CD8-positive, alpha-beta memory T cell (primary cell): ENCODE measurements at regions not wholly inside any gene's neighbourhood (a gene's known extent, or its start where the extent isn't known, plus 50 kb on each side); places are given as distances from the start of the nearest gene placed in this dataset.
"Not testable (repeated sequence)": the region's sequence is repeated elsewhere in the genome, so short reads cannot be mapped to it uniquely, and the experiment has no call there.

ENCODE experiments used
- CTCF ChIA-PET: fragments of 350-600 bp; sonication (Branson Sonifier 250); formaldehyde crosslinking; loops from one replicate; lab custom pipeline; 2021; ENCODE audit warnings: antibody characterized with exemption; lab: Charles Lee
- POLR2A ChIA-PET: fragments of 350-600 bp; sonication (Branson Sonifier 250); formaldehyde crosslinking; loops from one replicate; lab custom pipeline; 2021; ENCODE audit warnings: antibody characterized with exemption; lab: Charles Lee
- DNase-seq, 5 donors: peaks; one replicate each; pipeline versions ENCODE4 v3.0.0 to v3.0.0-alpha.2; 2020 to 2022; ENCODE audit warnings: mixed read lengths in 1 of 5
- H3K27ac ChIP-seq: one replicate; pipeline ENCODE4 v1.7.0; 2013; ENCODE audit warnings: low read depth, mild to moderate bottlenecking, low read length, moderate library complexity
- H3K27me3 ChIP-seq: 2 replicates; pipeline ENCODE4 v1.7.0; 2013; ENCODE audit warnings: low read length, mild to moderate bottlenecking; ENCODE audit not compliant: insufficient read depth, poor library complexity, severe bottlenecking
- H3K36me3 ChIP-seq: 2 replicates; pipeline ENCODE4 v1.7.0; 2013; ENCODE audit warnings: mild to moderate bottlenecking, low read length, moderate library complexity; ENCODE audit not compliant: insufficient read depth
- H3K4me1 ChIP-seq: 2 replicates; pipeline ENCODE4 v1.7.0; 2013; ENCODE audit warnings: mild to moderate bottlenecking, low read length, moderate library complexity; ENCODE audit not compliant: insufficient read depth
- H3K4me3 ChIP-seq: 2 replicates; pipeline ENCODE4 v1.7.0; 2013; ENCODE audit warnings: mild to moderate bottlenecking, low read length
- H3K9me3 ChIP-seq: 2 replicates; pipeline ENCODE4 v1.7.0; 2013; ENCODE audit warnings: mild to moderate bottlenecking, low read length
- H3K27ac Mint-ChIP-seq, 8 donors: one replicate each; pipeline ENCODE4 v1.8.0; 2020 to 2021; ENCODE audit warnings: mixed read lengths in 8 of 8, mild to moderate bottlenecking in 6 of 8, inconsistent platforms in 3 of 8, moderate library complexity in 3 of 8
- H3K27me3 Mint-ChIP-seq, 2 donors: one replicate each; pipeline ENCODE4 v1.8.0; 2020 to 2021; ENCODE audit warnings: mixed read lengths in 2 of 2, mild to moderate bottlenecking in 1 of 2, moderate library complexity in 1 of 2
- H3K36me3 Mint-ChIP-seq, 3 donors: one replicate each; pipeline ENCODE4 v1.8.0; 2020 to 2021; ENCODE audit warnings: mixed read lengths in 3 of 3, inconsistent platforms in 1 of 3, mild to moderate bottlenecking in 1 of 3
- H3K4me1 Mint-ChIP-seq, 3 donors: one replicate each; pipeline ENCODE4 v1.8.0; 2020 to 2021; ENCODE audit warnings: mixed read lengths in 3 of 3, inconsistent platforms in 1 of 3, mild to moderate bottlenecking in 1 of 3
- H3K4me3 Mint-ChIP-seq, 7 donors: one replicate each; pipeline ENCODE4 v1.8.0; 2020 to 2021; ENCODE audit warnings: mixed read lengths in 7 of 7, mild to moderate bottlenecking in 6 of 7, moderate library complexity in 4 of 7, inconsistent platforms in 2 of 7
- H3K9me3 Mint-ChIP-seq, 5 donors: one replicate each; pipeline ENCODE4 v1.8.0; 2020 to 2022; ENCODE audit warnings: mixed read lengths in 5 of 5, mild to moderate bottlenecking in 3 of 5, moderate library complexity in 2 of 5, inconsistent platforms in 1 of 5

DNA sequence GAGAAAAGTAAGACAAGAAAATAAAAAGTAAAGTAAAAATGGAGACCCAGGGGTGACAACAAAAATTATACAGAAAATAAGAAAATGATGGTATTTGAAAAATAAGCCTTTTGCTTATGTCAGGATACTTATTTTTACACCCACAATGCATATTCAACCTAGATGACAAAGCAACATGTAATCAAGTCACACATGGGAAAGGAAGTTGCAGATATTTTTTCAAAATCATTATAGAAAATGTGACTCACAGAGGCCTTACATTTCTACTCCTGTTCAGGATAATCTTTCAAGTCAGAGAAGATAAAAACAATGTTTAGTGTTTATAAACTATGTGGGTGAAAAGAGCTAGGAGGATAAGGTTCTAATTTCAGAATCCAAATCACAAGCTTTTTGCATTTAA is 275.3 kb upstream of the UBE2E3 start:
- Histone ChIP-seq H3K4me1 (no peaks in the 10 kb centered on the region), H3K36me3 (no peaks in the 10 kb centered on the region), H3K4me3 (no peak overlapping the region), H3K27me3 (no peaks in the 10 kb centered on the region), H3K9me3 (no peaks in the 10 kb centered on the region), H3K27ac (no peak overlapping the region)
- Mint-ChIP-seq H3K4me3 (no peak overlapping the region), H3K36me3 (no peaks in the 10 kb centered on the region), H3K4me1 (no peaks in the 10 kb centered on the region), H3K27me3 (peaks cover 0 to 8% of the 10 kb centered on the region in 2 donors), H3K9me3 (no peaks in the 10 kb centered on the region), H3K27ac (no peak overlapping the region)
- DNase-seq = no peak
- ChIA-PET POLR2A (no interaction called here), CTCF (no interaction called here)

DNA sequence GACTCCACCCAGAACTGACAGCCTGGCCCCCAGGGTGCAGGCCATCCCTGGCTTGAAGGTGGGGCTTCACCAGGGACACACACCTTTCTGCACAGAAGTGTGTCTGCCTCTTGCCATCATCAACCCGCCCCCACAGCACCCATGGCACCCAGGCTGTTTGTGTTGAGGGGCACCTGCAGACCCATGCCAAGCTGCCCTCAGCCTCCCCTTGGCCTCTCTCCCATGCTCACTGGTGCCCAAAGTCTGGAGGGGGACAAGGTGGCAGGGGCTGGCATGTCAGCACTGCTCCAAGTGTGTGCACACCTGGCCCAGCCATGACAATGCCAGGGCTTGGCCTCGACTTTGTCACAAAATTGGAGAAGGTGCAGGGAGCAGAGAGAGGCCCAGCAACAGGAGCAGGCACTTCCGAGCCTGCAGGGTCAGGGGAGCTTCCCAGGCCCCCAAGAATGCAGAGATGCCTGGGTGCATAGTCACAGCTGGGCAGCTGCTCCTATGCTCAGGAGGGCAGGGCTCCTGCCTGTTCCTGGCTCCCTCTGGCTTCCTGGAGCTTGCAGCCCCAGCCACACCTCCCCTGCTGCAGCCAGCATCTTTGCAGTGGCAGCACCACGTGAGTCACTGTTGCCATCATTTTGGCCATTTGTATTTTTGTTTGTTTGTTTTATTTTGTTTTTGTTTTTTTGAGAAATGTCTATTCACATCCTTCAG is 280.6 kb upstream of the UBE2E3 start:
- ChIA-PET POLR2A (no interaction called here), CTCF (no interaction called here)
- no peak overlapping the region for H3K27ac Mint-ChIP-seq

DNA sequence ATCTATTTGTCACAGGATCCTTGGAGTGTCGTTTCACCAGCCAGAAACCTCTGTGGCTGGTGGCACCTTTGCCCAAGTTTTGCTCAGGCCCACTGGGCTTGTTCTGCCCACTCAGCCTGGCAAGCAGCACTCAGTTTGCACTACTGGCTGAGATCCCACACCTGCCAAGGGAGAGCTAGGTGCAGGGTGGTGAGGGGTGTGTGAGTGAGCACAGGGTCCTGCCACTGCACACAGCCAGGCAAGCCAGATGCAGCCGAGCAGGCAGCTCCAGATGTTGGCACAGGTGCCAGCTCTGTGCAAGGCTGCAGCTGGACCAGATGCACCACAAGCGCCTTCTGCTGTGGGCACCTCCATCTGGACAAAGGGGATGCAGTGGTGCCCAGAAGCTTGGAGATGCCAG is 281.7 kb upstream of the UBE2E3 start:
- no peak overlapping the region for H3K4me3 ChIP-seq
- DNase-seq = no peak
- no peaks in the 10 kb centered on the region for H3K4me1 ChIP-seq
- H3K36me3 ChIP-seq = no peaks in the 10 kb centered on the region
- Mint-ChIP-seq H3K36me3 (no peaks in the 10 kb centered on the region), H3K27me3 (peaks cover 1 to 5% of the 10 kb centered on the region in 2 donors), H3K27ac (no peak overlapping the region), H3K9me3 (no peaks in the 10 kb centered on the region), H3K4me3 (no peak overlapping the region), H3K4me1 (peaks cover 0 to 11% (median 0%) of the 10 kb centered on the region in 3 donors)
- no peak overlapping the region for H3K27ac ChIP-seq
- H3K27me3 ChIP-seq = no peaks in the 10 kb centered on the region
- CTCF ChIA-PET = no interaction called here
- H3K9me3 ChIP-seq = no peaks in the 10 kb centered on the region
- POLR2A ChIA-PET = no interaction called here

More for the DNA sequence above, 280.6 kb upstream of the UBE2E3 start:
- Mint-ChIP-seq H3K4me1 (peaks cover 0 to 6% (median 0%) of the 10 kb centered on the region in 3 donors), H3K4me3 (no peak overlapping the region), H3K9me3 (no peaks in the 10 kb centered on the region), H3K36me3 (no peaks in the 10 kb centered on the region), H3K27me3 (peaks cover 1 to 5% of the 10 kb centered on the region in 2 donors)
- H3K9me3 ChIP-seq = no peaks in the 10 kb centered on the region
- no peak for DNase-seq
- H3K36me3 ChIP-seq = no peaks in the 10 kb centered on the region
- no peaks in the 10 kb centered on the region for H3K27me3 ChIP-seq
- H3K27ac ChIP-seq = no peak overlapping the region
- no peak overlapping the region for H3K4me3 ChIP-seq
- no peaks in the 10 kb centered on the region for H3K4me1 ChIP-seq

DNA sequence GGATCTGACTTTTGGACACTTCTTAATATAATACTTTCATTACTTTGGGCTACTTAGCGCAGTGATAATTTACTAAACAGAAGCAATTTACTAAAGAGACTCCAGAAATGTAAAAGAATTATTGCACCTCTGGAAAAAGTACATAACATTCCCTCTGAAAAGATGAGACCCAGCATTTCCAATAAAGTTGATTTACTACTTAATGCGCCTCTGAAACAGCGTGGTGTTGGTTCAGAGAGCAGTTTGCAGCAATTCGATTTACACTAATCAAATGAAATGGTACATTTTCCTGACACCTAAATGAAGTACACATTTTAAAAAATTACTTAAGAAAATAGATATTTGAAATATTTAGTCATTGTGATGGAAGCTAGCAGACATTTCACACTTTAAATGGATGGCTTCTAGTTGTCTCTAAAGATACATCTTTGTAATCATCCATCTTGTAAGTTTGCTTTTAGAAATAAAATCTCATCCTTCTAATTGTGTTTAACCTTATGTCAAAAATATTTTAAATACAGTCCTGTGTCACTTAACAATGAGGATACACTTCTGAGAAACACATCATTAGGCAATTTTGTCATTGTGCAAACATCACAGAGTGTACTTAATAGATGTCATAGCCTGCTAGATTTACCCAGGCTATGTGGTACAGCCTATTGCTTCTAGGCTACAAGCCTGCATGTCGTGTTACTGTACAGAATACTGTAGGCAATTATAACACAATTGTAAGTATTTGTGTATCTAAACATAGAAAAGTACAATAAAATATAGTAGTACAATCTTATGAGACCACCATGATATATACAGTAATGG is 284.6 kb upstream of the UBE2E3 start:
- Histone ChIP-seq H3K27me3 (no peaks in the 10 kb centered on the region), H3K36me3 (no peaks in the 10 kb centered on the region), H3K9me3 (no peaks in the 10 kb centered on the region), H3K4me3 (no peak overlapping the region), H3K4me1 (no peaks in the 10 kb centered on the region), H3K27ac (no peak overlapping the region)
- no peak for DNase-seq
- Mint-ChIP-seq H3K4me1 (peaks cover 0 to 11% (median 0%) of the 10 kb centered on the region in 3 donors), H3K36me3 (no peaks in the 10 kb centered on the region), H3K27ac (no peak overlapping the region), H3K9me3 (no peaks in the 10 kb centered on the region), H3K27me3 (peaks cover 3 to 5% of the 10 kb centered on the region in 2 donors), H3K4me3 (no peak overlapping the region)
- ChIA-PET CTCF (no interaction called here), POLR2A (no interaction called here)

DNA sequence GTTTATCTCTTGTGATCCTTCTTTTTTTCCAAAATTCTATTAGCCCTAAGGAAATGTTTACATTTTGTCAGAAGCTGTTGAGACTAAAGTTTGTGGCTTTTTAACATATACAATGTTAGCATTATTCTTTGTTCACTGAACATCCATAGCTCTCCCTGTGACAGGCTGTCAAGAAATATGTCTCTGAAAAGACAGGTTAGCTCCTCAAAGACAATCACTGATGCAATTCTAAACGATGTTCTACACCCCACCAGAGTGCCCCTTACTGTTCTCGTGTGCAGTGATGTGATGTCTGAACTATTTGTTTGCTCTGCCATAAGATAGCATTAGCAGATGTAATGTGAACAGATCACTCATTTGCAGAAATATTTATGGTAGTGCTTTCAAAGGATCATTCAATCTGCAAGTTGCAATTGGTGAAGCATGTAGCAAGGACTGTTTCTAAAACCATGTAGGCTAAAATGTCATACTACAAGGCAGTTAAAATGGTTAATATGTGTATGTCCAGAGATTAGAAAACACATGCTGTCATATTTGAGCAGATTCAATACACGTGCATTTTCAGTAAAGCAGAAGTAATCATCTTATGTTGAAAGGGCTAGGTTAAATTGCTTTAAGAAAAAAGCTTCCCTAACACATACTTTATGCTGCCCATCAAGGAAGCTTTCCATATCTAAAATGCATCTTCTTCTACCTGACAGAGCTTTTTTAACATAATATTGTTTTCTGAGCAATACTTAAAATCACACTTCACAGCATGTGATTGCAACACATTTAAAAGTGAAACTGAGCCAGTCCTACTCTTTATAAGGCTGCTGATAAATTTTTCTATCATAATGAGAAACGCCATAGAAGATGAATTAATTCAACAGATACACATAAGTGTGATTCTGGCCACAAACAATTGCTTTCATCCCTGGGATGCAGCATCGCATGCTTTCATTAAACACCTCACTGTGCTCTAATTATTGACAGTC is 285.7 kb upstream of the UBE2E3 start:
- Mint-ChIP-seq H3K27me3 (peaks cover 3 to 8% of the 10 kb centered on the region in 2 donors), H3K9me3 (no peaks in the 10 kb centered on the region), H3K4me3 (no peak overlapping the region), H3K27ac (no peak overlapping the region), H3K4me1 (peaks cover 0 to 11% (median 0%) of the 10 kb centered on the region in 3 donors), H3K36me3 (no peaks in the 10 kb centered on the region)
- Histone ChIP-seq H3K27ac (no peak overlapping the region), H3K27me3 (no peaks in the 10 kb centered on the region), H3K36me3 (no peaks in the 10 kb centered on the region), H3K9me3 (no peaks in the 10 kb centered on the region), H3K4me3 (no peak overlapping the region), H3K4me1 (no peaks in the 10 kb centered on the region)
- CTCF ChIA-PET = no interaction called here
- DNase-seq = no peak
- POLR2A ChIA-PET = no interaction called here

DNA sequence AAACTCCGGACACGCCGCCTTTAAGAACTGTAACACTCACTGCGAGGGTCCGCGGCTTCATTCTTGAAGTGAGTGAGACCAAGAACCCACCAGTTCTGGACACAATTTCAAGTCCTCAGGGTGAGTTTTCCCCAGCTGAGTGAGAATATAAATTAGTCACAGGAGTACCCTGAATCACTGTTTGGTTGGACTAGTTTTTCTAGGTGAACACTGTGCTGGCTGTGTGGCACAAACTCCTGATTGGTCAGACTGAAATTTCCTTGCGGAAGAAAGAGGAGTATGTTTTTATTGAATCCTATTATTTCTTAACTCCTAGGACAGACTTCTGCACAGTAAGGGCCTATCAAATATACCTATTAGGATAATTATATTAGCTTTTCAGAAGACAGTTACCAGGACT is 288.1 kb upstream of the UBE2E3 start:
- H3K36me3 Mint-ChIP-seq = no peaks in the 10 kb centered on the region
- H3K4me1 Mint-ChIP-seq = peaks cover 0 to 11% (median 0%) of the 10 kb centered on the region in 3 donors
- H3K27me3 ChIP-seq = no peaks in the 10 kb centered on the region
- POLR2A ChIA-PET = no interaction called here
- H3K36me3 ChIP-seq = no peaks in the 10 kb centered on the region
- H3K9me3 ChIP-seq = no peaks in the 10 kb centered on the region
- no peak overlapping the region for H3K4me3 Mint-ChIP-seq
- no peaks in the 10 kb centered on the region for H3K4me1 ChIP-seq
- H3K27ac ChIP-seq = no peak overlapping the region
- peaks cover 2 to 9% of the 10 kb centered on the region in 2 donors for H3K27me3 Mint-ChIP-seq
- DNase-seq = no peak
- H3K4me3 ChIP-seq = no peak overlapping the region
- H3K27ac Mint-ChIP-seq = no peak overlapping the region
- no peaks in the 10 kb centered on the region for H3K9me3 Mint-ChIP-seq
- CTCF ChIA-PET = interaction anchor here (1.0 kb wide), 1 partner anchor 11 kb away, joined by 3 read pairs; no protein-coding TSS in a partner anchor

DNA sequence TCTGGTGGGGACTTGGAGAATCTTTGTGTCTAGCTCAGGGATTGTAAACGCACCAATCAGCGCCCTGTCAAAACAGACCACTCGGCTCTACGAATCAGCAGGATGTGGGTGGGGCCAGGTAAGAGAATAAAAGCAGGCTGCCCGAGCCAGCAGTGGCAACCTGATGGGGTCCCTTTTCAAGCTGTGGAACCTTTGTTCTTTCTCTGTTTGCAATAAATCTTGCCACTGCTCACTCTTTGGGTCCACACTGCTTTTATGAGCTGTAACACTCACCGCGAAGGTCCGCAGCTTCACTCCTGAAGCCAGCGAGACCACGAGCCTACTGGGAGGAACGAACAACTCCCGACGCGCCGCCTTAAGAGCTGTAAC is 288.6 kb upstream of the UBE2E3 start:
- H3K4me1 ChIP-seq, H3K27me3 ChIP-seq, H3K4me3 ChIP-seq, H3K4me3 Mint-ChIP-seq, H3K9me3 ChIP-seq, H3K36me3 ChIP-seq, H3K9me3 Mint-ChIP-seq, DNase-seq, POLR2A ChIA-PET, H3K27ac ChIP-seq, H3K27ac Mint-ChIP-seq, H3K36me3 Mint-ChIP-seq, H3K27me3 Mint-ChIP-seq: not testable (repeated sequence)
- H3K4me1 Mint-ChIP-seq = peaks cover 0 to 11% (median 0%) of the 10 kb centered on the region in 3 donors
- CTCF ChIA-PET = interaction anchor here (1.0 kb wide), 1 partner anchor 11 kb away, joined by 3 read pairs; no protein-coding TSS in a partner anchor
